DOHH2 (cell line): ENCODE measurements at regions not wholly inside any gene's neighbourhood (a gene's known extent, or its start where the extent isn't known, plus 50 kb on each side); places are given as distances from the start of the nearest gene placed in this dataset.

Experiments
- H3F3A ChIP-seq: fragments of 200-600 bp; sonication (generic), shearing (Covaris generic); 2 replicates; pipeline ENCODE4 v1.6.0; 2016; ENCODE audit warnings: antibody characterized with exemption, mild to moderate bottlenecking; ENCODE audit not compliant: control insufficient read depth, insufficient read depth
- H3K27ac ChIP-seq: fragments of 200-600 bp; sonication (generic); 2 replicates; pipeline ENCODE4 v1.5.1; 2014; ENCODE audit warnings: low read depth, mild to moderate bottlenecking, low read length, moderate library complexity
- H3K27me3 ChIP-seq: fragments of 200-600 bp; sonication (generic); 2 replicates; pipeline ENCODE4 v1.6.1; 2014; ENCODE audit warnings: mild to moderate bottlenecking, low read length, mixed read lengths; ENCODE audit not compliant: control insufficient read depth
- H3K36me3 ChIP-seq: fragments of 200-600 bp; sonication (generic); 2 replicates; pipeline ENCODE4 v1.6.1; 2014; ENCODE audit warnings: mild to moderate bottlenecking, low read length, moderate library complexity, mixed read lengths; ENCODE audit not compliant: control insufficient read depth
- H3K4me1 ChIP-seq: fragments of 200-600 bp; sonication (generic); 2 replicates; pipeline ENCODE4 v1.6.1; 2014; ENCODE audit warnings: mild to moderate bottlenecking, low read length, mixed read lengths; ENCODE audit not compliant: control insufficient read depth
- H3K4me2 ChIP-seq: fragments of 200-600 bp; sonication (generic); 2 replicates; pipeline ENCODE4 v1.6.0; 2014; ENCODE audit warnings: mild to moderate bottlenecking, low read length, moderate library complexity
- H3K4me3 ChIP-seq: fragments of 200-600 bp; sonication (generic); 2 replicates; pipeline ENCODE4 v1.5.1; 2014; ENCODE audit warnings: mild to moderate bottlenecking, low read length, mixed read lengths
- H3K79me2 ChIP-seq: fragments of 200-600 bp; sonication (generic); 2 replicates; pipeline ENCODE4 v1.6.1; 2014; ENCODE audit warnings: mild to moderate bottlenecking, low read length, mixed read lengths; ENCODE audit not compliant: control insufficient read depth
- H3K9me2 ChIP-seq: fragments of 200-600 bp; sonication (generic); replicated peaks from 2 replicates; pipeline ENCODE4 v1.6.1; 2014; ENCODE audit warnings: mild to moderate bottlenecking, low read length, mixed read lengths; ENCODE audit not compliant: control insufficient read depth
- H3K9me3 ChIP-seq: fragments of 200-600 bp; sonication (generic); 2 replicates; pipeline ENCODE4 v1.6.1; 2014; ENCODE audit warnings: antibody characterized with exemption, low read length, mixed read lengths; ENCODE audit not compliant: control insufficient read depth, insufficient read depth
- H4K20me1 ChIP-seq: fragments of 200-600 bp; sonication (generic); 2 replicates; pipeline ENCODE4 v1.6.0; 2014; ENCODE audit warnings: low read depth, mild to moderate bottlenecking, antibody characterized with exemption, low read length, moderate library complexity; ENCODE audit not compliant: control insufficient read depth, insufficient read depth
- EZH2phosphoT487 ChIP-seq: fragments of 200-600 bp; sonication (generic); IDR thresholded peaks from 2 replicates; pipeline ENCODE4 v1.6.1; 2017; ENCODE audit warnings: borderline replicate concordance, mild to moderate bottlenecking, antibody characterized with exemption, low read length, moderate library complexity, mixed read lengths
- TF ChIP-seq, protein P1 (sequence below): fragments of 200-600 bp; sonication (generic); IDR thresholded peaks from one replicate; pipeline ENCODE4 v1.5.1; 2014; ENCODE audit warnings: antibody characterized with exemption, mild to moderate bottlenecking, low read depth, low read length; ENCODE audit not compliant: poor library complexity, severe bottlenecking

DNA sequence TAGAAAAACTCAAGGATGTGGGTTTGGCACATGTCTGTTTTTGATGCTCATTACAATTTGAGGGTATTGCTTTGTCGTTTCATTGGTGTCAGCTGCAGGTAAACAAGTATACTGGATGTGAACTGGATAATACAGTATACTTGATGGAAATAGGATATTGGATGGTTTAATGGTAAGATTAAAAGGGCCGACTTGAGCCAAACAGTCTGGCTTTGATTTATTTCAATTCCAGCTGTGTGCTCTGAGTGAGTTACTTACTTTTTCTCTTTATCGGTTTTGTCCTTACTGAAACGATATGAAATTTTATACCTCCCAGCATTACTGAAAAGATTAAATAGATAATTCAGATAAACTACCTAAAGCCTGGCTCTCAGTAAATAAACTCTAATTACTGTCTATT lies 227.6 kb downstream of the ASXL3 start:
- Histone ChIP-seq H3F3A (no peaks in the 10 kb centered on the region), H3K27ac (no peak overlapping the region), H3K4me3 (no peak overlapping the region)

GRCh38 chr18:33804258-33804657 lies 226.2 kb downstream of the ASXL3 start:
- no peaks in the 10 kb centered on the region for H3K9me2 ChIP-seq
- no peaks in the 10 kb centered on the region for H3K27me3 ChIP-seq
- H4K20me1 ChIP-seq = no peaks in the 10 kb centered on the region
- no peaks in the 10 kb centered on the region for H3F3A ChIP-seq
- H3K4me2 ChIP-seq = no peak overlapping the region
- H3K27ac ChIP-seq = no peak overlapping the region
- H3K36me3 ChIP-seq = no peaks in the 10 kb centered on the region
- H3K4me1 ChIP-seq = no peaks in the 10 kb centered on the region
- no peak overlapping the region for H3K4me3 ChIP-seq
- H3K79me2 ChIP-seq = no peaks in the 10 kb centered on the region
- no peaks in the 10 kb centered on the region for H3K9me3 ChIP-seq
- TF ChIP-seq EZH2phosphoT487 = no peak
- TF ChIP-seq, protein P1, sequence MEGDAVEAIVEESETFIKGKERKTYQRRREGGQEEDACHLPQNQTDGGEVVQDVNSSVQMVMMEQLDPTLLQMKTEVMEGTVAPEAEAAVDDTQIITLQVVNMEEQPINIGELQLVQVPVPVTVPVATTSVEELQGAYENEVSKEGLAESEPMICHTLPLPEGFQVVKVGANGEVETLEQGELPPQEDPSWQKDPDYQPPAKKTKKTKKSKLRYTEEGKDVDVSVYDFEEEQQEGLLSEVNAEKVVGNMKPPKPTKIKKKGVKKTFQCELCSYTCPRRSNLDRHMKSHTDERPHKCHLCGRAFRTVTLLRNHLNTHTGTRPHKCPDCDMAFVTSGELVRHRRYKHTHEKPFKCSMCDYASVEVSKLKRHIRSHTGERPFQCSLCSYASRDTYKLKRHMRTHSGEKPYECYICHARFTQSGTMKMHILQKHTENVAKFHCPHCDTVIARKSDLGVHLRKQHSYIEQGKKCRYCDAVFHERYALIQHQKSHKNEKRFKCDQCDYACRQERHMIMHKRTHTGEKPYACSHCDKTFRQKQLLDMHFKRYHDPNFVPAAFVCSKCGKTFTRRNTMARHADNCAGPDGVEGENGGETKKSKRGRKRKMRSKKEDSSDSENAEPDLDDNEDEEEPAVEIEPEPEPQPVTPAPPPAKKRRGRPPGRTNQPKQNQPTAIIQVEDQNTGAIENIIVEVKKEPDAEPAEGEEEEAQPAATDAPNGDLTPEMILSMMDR = no peak

More for the DNA sequence above, 227.6 kb downstream of the ASXL3 start:
- Histone ChIP-seq H4K20me1 (no peaks in the 10 kb centered on the region), H3K79me2 (no peaks in the 10 kb centered on the region), H3K36me3 (no peaks in the 10 kb centered on the region), H3K4me2 (no peak overlapping the region), H3K9me2 (no peaks in the 10 kb centered on the region), H3K4me1 (no peaks in the 10 kb centered on the region), H3K27me3 (no peaks in the 10 kb centered on the region), H3K9me3 (no peaks in the 10 kb centered on the region)
- TF ChIP-seq EZH2phosphoT487 = no peak
- TF ChIP-seq, protein P1 = no peak

GRCh38 chr18:33803636-33804035 lies 225.6 kb downstream of the ASXL3 start:
- Histone ChIP-seq H3K36me3 (no peaks in the 10 kb centered on the region), H3K4me2 (no peak overlapping the region)

More at GRCh38 chr18:33803636-33804035, 225.6 kb downstream of the ASXL3 start:
- TF ChIP-seq EZH2phosphoT487 = no peak
- TF ChIP-seq, protein P1 = no peak
- Histone ChIP-seq H3K4me3 (no peak overlapping the region), H3K79me2 (no peaks in the 10 kb centered on the region), H3K27me3 (no peaks in the 10 kb centered on the region), H3K27ac (no peak overlapping the region), H3F3A (no peaks in the 10 kb centered on the region), H4K20me1 (no peaks in the 10 kb centered on the region), H3K9me2 (no peaks in the 10 kb centered on the region), H3K4me1 (no peaks in the 10 kb centered on the region), H3K9me3 (no peaks in the 10 kb centered on the region)
